ENCODE measurements at regions not wholly inside any gene's neighbourhood (a gene's known extent, or its start where the extent isn't known, plus 50 kb on each side); places are given as distances from the start of the nearest gene placed in this dataset.

- DNase-seq (ENCODE audit: low spot score), result no peak
- H3K4me3 ChIP-seq (ENCODE audit: low read depth in 1 of 3, low read length in 3 of 3), result no peak overlapping the region
- no peaks in the 10 kb centered on the region for H3K9me3 ChIP-seq (ENCODE audit: control insufficient read depth in 4 of 4, low read length in 3 of 4)
- WGBS, result 62% methylated on average over 3 of the region's 3 CpGs
- no peak overlapping the region for H3K9ac ChIP-seq (ENCODE audit: low read depth in 1 of 2, low read length in 2 of 2)
- TF ChIP-seq RXRA (IDR thresholded peaks at IDR 0.05) (no peak), SP1 (IDR thresholded peaks at IDR 0.05) (no peak), GABPA (IDR thresholded peaks at IDR 0.05 in 1 of 2, conservative IDR thresholded peaks at IDR 0.05 in 1 of 2) (no peak), RAD21 (IDR thresholded peaks at IDR 0.05) (no peak), TAF1 (conservative IDR thresholded peaks at IDR 0.05) (no peak), ATF3 (IDR thresholded peaks at IDR 0.05) (no peak), HNF4G (IDR thresholded peaks at IDR 0.05) (no peak)
- TF ChIP-seq, protein P1, sequence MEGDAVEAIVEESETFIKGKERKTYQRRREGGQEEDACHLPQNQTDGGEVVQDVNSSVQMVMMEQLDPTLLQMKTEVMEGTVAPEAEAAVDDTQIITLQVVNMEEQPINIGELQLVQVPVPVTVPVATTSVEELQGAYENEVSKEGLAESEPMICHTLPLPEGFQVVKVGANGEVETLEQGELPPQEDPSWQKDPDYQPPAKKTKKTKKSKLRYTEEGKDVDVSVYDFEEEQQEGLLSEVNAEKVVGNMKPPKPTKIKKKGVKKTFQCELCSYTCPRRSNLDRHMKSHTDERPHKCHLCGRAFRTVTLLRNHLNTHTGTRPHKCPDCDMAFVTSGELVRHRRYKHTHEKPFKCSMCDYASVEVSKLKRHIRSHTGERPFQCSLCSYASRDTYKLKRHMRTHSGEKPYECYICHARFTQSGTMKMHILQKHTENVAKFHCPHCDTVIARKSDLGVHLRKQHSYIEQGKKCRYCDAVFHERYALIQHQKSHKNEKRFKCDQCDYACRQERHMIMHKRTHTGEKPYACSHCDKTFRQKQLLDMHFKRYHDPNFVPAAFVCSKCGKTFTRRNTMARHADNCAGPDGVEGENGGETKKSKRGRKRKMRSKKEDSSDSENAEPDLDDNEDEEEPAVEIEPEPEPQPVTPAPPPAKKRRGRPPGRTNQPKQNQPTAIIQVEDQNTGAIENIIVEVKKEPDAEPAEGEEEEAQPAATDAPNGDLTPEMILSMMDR (IDR thresholded peaks at IDR 0.05; ENCODE audit: low read depth, low read length, missing input control), result no peak
- TF ChIP-seq, protein P2, sequence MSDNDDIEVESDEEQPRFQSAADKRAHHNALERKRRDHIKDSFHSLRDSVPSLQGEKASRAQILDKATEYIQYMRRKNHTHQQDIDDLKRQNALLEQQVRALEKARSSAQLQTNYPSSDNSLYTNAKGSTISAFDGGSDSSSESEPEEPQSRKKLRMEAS (IDR thresholded peaks at IDR 0.05), result no peak
- peaks cover 0 to 5% (median 0%) of the 10 kb centered on the region in 4 donors for H3K27me3 ChIP-seq (ENCODE audit: control insufficient read depth in 4 of 4, insufficient read depth in 4 of 4, low read length in 3 of 4)
- H3K4me1 ChIP-seq (ENCODE audit: control insufficient read depth in 4 of 4, insufficient read depth in 4 of 4, low read length in 3 of 4), result no peaks in the 10 kb centered on the region
- H3K27ac ChIP-seq (ENCODE audit: low read depth in 1 of 2, low read length in 2 of 2), result no peak overlapping the region
- no peaks in the 10 kb centered on the region for H3K36me3 ChIP-seq (ENCODE audit: control insufficient read depth in 4 of 4, insufficient read depth in 3 of 4, low read depth in 1 of 4, low read length in 3 of 4)
Observed at GRCh38 chr7:45420843-45421495, 153.2 kb upstream of the ADCY1 start.

DNA sequence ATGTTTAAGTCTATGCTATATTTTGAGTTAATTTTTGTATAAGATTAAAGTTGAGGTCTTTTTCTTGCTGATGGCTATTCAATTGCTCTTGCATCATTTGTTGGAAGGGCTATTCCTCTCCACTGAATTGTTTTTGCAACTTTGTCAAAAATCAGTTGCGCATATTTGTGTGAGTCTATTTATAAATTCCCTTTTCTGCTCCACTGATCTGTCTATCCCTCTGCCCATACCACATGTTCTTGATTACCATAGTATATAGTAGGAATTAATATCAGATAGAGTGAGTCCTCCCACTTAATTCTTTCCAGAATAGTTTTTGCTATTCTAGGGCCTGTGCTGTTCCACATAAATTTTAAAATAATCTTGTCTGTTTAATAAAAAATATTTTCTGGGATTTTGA lies 152.4 kb upstream of the ADCY1 start:
- no peak overlapping the region for H3K4me3 ChIP-seq (ENCODE audit: low read depth in 1 of 3, low read length in 3 of 3)
- no peaks in the 10 kb centered on the region for H3K36me3 ChIP-seq (ENCODE audit: control insufficient read depth in 4 of 4, insufficient read depth in 3 of 4, low read depth in 1 of 4, low read length in 3 of 4)
- 92% methylated on average over 1 of the region's 1 CpG for WGBS
- no peak overlapping the region for H3K27ac ChIP-seq (ENCODE audit: low read depth in 1 of 2, low read length in 2 of 2)
- H3K27me3 ChIP-seq (ENCODE audit: control insufficient read depth in 4 of 4, insufficient read depth in 4 of 4, low read length in 3 of 4), result peaks cover 0 to 5% (median 0%) of the 10 kb centered on the region in 4 donors
- no peaks in the 10 kb centered on the region for H3K9me3 ChIP-seq (ENCODE audit: control insufficient read depth in 4 of 4, low read length in 3 of 4)
- DNase-seq (ENCODE audit: low spot score), result no peak
- TF ChIP-seq TAF1 (conservative IDR thresholded peaks at IDR 0.05) (no peak), REST (IDR thresholded peaks at IDR 0.05) (no peak), FOXA1 (IDR thresholded peaks at IDR 0.05) (no peak), GABPA (IDR thresholded peaks at IDR 0.05 in 1 of 2, conservative IDR thresholded peaks at IDR 0.05 in 1 of 2) (no peak), HNF4G (IDR thresholded peaks at IDR 0.05) (no peak), NR2F2 (IDR thresholded peaks at IDR 0.05) (no peak), RXRA (IDR thresholded peaks at IDR 0.05) (no peak), EGR1 (IDR thresholded peaks at IDR 0.05; ENCODE audit: low read depth in 2 of 2) (no peak), JUND (IDR thresholded peaks at IDR 0.05) (no peak), FOXA2 (IDR thresholded peaks at IDR 0.05) (no peak), ATF3 (IDR thresholded peaks at IDR 0.05) (no peak), RAD21 (IDR thresholded peaks at IDR 0.05) (no peak), SP1 (IDR thresholded peaks at IDR 0.05) (no peak), YY1 (IDR thresholded peaks at IDR 0.05) (no peak), HNF4A (conservative IDR thresholded peaks at IDR 0.05) (no peak)
- TF ChIP-seq, protein P2 (IDR thresholded peaks at IDR 0.05), result no peak
- TF ChIP-seq, protein P1 (IDR thresholded peaks at IDR 0.05; ENCODE audit: low read depth, low read length, missing input control), result no peak
- TF ChIP-seq, protein P3, sequence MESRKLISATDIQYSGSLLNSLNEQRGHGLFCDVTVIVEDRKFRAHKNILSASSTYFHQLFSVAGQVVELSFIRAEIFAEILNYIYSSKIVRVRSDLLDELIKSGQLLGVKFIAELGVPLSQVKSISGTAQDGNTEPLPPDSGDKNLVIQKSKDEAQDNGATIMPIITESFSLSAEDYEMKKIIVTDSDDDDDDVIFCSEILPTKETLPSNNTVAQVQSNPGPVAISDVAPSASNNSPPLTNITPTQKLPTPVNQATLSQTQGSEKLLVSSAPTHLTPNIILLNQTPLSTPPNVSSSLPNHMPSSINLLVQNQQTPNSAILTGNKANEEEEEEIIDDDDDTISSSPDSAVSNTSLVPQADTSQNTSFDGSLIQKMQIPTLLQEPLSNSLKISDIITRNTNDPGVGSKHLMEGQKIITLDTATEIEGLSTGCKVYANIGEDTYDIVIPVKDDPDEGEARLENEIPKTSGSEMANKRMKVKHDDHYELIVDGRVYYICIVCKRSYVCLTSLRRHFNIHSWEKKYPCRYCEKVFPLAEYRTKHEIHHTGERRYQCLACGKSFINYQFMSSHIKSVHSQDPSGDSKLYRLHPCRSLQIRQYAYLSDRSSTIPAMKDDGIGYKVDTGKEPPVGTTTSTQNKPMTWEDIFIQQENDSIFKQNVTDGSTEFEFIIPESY (IDR thresholded peaks at IDR 0.05), result no peak
- H3K4me1 ChIP-seq (ENCODE audit: control insufficient read depth in 4 of 4, insufficient read depth in 4 of 4, low read length in 3 of 4), result no peaks in the 10 kb centered on the region
- no peak overlapping the region for H3K9ac ChIP-seq (ENCODE audit: low read depth in 1 of 2, low read length in 2 of 2)
